Mesendoderm (in vitro differentiated cells): ENCODE measurements at regions not wholly inside any gene's neighbourhood (a gene's known extent, or its start where the extent isn't known, plus 50 kb on each side); places are given as distances from the start of the nearest gene placed in this dataset.

Experiments used
- DNase-seq: peaks from one replicate; pipeline ENCODE4 v3.0.0; 2013
- H2AK5ac ChIP-seq: 2 replicates; pipeline ENCODE4 v1.6.1; 2013; ENCODE audit warnings: low read length, inconsistent platforms
- H2BK120ac ChIP-seq: 2 replicates; pipeline ENCODE4 v1.6.1; 2013; ENCODE audit warnings: low read depth, mild to moderate bottlenecking, low read length, moderate library complexity, mixed read lengths
- H2BK15ac ChIP-seq: replicated peaks from 2 replicates; pipeline ENCODE4 v1.6.1; 2013; ENCODE audit warnings: low read depth, mild to moderate bottlenecking, moderate library complexity
- H2BK5ac ChIP-seq: 2 replicates; pipeline ENCODE4 v1.6.1; 2013; ENCODE audit warnings: low read length, inconsistent platforms
- H3K18ac ChIP-seq: 2 replicates; pipeline ENCODE4 v1.6.1; 2013; ENCODE audit warnings: mild to moderate bottlenecking, low read length, mixed read lengths
- H3K23ac ChIP-seq: one replicate; pipeline ENCODE4 v1.6.1; 2013; ENCODE audit warnings: low read length
- H3K27ac ChIP-seq: 2 replicates; pipeline ENCODE4 v1.5.1; 2013; ENCODE audit warnings: low read depth, mild to moderate bottlenecking, inconsistent platforms, low read length, moderate library complexity
- H3K27me3 ChIP-seq: 2 replicates; pipeline ENCODE4 v1.6.1; 2013; ENCODE audit warnings: low read length, control low read depth, mild to moderate bottlenecking, inconsistent platforms; ENCODE audit not compliant: insufficient read depth, poor library complexity
- H3K36me3 ChIP-seq: 2 replicates; pipeline ENCODE4 v1.6.1; 2013; ENCODE audit warnings: low read length, inconsistent platforms; ENCODE audit not compliant: control insufficient read depth, insufficient read depth
- H3K4ac ChIP-seq: one replicate; pipeline ENCODE4 v1.6.1; 2013; ENCODE audit warnings: low read depth, mild to moderate bottlenecking, low read length, moderate library complexity
- H3K4me1 ChIP-seq: 2 replicates; pipeline ENCODE4 v1.6.1; 2013; ENCODE audit warnings: low read depth, low read length, inconsistent platforms; ENCODE audit not compliant: control insufficient read depth
- H3K4me2 ChIP-seq: 2 replicates; pipeline ENCODE4 v1.6.1; 2013; ENCODE audit warnings: low read length
- H3K4me3 ChIP-seq: 2 replicates; pipeline ENCODE4 v1.5.1; 2013; ENCODE audit warnings: mild to moderate bottlenecking, low read length
- H3K56ac ChIP-seq: one replicate; pipeline ENCODE4 v1.6.1; 2013; ENCODE audit warnings: low read length
- H3K79me1 ChIP-seq: 2 replicates; pipeline ENCODE4 v1.6.1; 2013; ENCODE audit warnings: low read length, inconsistent platforms
- H3K79me2 ChIP-seq: 2 replicates; pipeline ENCODE4 v1.6.1; 2013; ENCODE audit warnings: mild to moderate bottlenecking, low read length; ENCODE audit not compliant: control insufficient read depth, insufficient read depth
- H3K9ac ChIP-seq: 2 replicates; pipeline ENCODE4 v1.6.1; 2013; ENCODE audit warnings: low read length, inconsistent platforms
- H4K5ac ChIP-seq: one replicate; pipeline ENCODE4 v1.6.1; 2013; ENCODE audit warnings: low read length
- H4K8ac ChIP-seq: one replicate; pipeline ENCODE4 v1.6.1; 2013; ENCODE audit warnings: low read depth, mild to moderate bottlenecking, control low read depth, low read length, moderate library complexity
- WGBS: extraction: QIAGEN DNeasy Blood & Tissue Kit; methylation state at CpG from one replicate; pipeline ENCODE4 v1.1.7; 2013; ENCODE audit warnings: low lambda C conversion rate, missing lambda C conversion rate; ENCODE audit not compliant: insufficient coverage; ENCODE audit errors: extremely low coverage; 5-methylcytosine and 5-hydroxymethylcytosine counted together

DNA sequence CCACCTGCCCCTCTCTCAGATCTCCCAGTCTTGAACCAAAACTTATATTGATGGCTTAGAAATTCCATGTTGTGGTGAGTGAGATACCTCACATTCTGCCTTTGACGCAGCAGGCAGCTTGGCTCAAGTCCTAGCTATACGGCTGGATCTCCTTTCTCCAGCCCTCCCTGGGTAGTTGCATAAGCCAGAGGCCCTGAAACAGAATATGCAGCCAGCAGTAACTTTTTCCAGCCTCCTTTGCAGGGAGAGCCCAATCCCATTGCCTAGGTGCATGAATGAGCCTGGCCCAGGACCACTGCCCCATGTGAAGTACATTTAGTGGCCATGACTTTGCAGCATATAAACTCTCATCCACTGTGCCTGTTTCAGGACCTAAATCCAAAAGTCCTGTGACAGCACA is 202.2 kb upstream of the CDYL start:
- no peak overlapping the region for H3K27ac ChIP-seq
- no peak overlapping the region for H2BK120ac ChIP-seq
- DNase-seq: no peak
- no peak overlapping the region for H3K9ac ChIP-seq
- H3K18ac ChIP-seq: no peak overlapping the region
- H3K27me3 ChIP-seq: no peaks in the 10 kb centered on the region
- H4K5ac ChIP-seq: no peak overlapping the region
- no CpG with 5 or more reads among the region's 2 CpGs for WGBS
- H3K4me2 ChIP-seq: no peak overlapping the region
- no peak overlapping the region for H2BK5ac ChIP-seq
- no peaks in the 10 kb centered on the region for H3K79me1 ChIP-seq
- no peaks in the 10 kb centered on the region for H3K4me1 ChIP-seq
- no peak overlapping the region for H2BK15ac ChIP-seq
- no peak overlapping the region for H2AK5ac ChIP-seq
- H4K8ac ChIP-seq: no peak overlapping the region
- H3K36me3 ChIP-seq: no peaks in the 10 kb centered on the region
- H3K4ac ChIP-seq: no peak overlapping the region
- H3K23ac ChIP-seq: no peak overlapping the region
- H3K4me3 ChIP-seq: no peak overlapping the region
- no peaks in the 10 kb centered on the region for H3K79me2 ChIP-seq
- no peak overlapping the region for H3K56ac ChIP-seq

DNA sequence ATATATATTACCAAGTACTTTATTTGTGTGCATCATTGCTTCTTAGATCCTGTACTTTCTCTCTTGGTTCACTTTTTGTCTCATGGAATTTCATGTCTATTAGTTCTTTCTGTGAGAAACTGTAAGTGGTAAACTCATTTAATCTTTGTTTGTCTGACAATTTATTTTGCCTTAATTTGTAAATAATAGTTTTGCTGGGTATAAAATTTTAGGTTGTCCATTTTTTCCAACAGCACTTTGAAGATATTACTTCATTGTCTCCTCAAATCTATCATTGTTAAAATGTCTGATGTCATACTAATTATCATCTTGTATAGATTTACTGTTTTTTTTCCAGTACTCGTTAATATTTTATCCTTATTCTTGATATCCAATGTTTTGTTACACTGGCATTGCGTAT is 205.2 kb upstream of the CDYL start:
- no peaks in the 10 kb centered on the region for H3K79me1 ChIP-seq
- H3K79me2 ChIP-seq: no peaks in the 10 kb centered on the region
- H3K23ac ChIP-seq: no peak overlapping the region
- H3K4ac ChIP-seq: no peak overlapping the region
- no peak overlapping the region for H3K56ac ChIP-seq
- H3K9ac ChIP-seq: no peak overlapping the region
- no peak overlapping the region for H3K4me3 ChIP-seq
- H3K36me3 ChIP-seq: no peaks in the 10 kb centered on the region
- no CpG with 5 or more reads among the region's 2 CpGs for WGBS
- DNase-seq: no peak
- no peak overlapping the region for H4K5ac ChIP-seq
- no peak overlapping the region for H2BK5ac ChIP-seq
- no peaks in the 10 kb centered on the region for H3K4me1 ChIP-seq
- no peak overlapping the region for H4K8ac ChIP-seq
- no peaks in the 10 kb centered on the region for H3K27me3 ChIP-seq
- no peak overlapping the region for H2BK15ac ChIP-seq
- H3K27ac ChIP-seq: no peak overlapping the region
- H3K18ac ChIP-seq: no peak overlapping the region
- no peak overlapping the region for H2BK120ac ChIP-seq
- H2AK5ac ChIP-seq: no peak overlapping the region
- H3K4me2 ChIP-seq: no peak overlapping the region

DNA sequence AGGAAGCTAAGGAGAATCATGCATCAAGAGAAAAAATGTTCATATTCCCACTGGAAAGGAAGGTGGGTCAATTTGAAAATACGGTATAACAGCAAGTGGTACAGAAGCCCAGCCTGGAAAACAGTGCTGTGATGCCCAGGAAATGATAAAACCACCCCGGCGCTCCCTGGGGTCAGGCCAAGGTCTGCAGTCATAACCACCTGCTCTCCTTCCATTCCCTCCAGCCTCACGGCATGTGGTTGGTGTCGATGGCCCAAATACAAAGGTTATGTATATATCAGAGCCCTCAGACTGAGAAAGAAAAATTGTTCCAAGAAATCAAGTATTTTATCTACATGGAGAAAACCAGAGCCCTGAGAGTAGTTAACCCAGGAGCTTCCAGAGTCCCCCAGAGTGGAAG is 208.1 kb upstream of the CDYL start:
- no peak for DNase-seq
- Histone ChIP-seq H2AK5ac (no peak overlapping the region), H3K4me3 (no peak overlapping the region), H3K23ac (no peak overlapping the region), H3K27ac (no peak overlapping the region), H3K27me3 (no peaks in the 10 kb centered on the region), H2BK15ac (no peak overlapping the region), H3K4me1 (no peaks in the 10 kb centered on the region), H2BK5ac (no peak overlapping the region), H3K56ac (no peak overlapping the region), H4K8ac (no peak overlapping the region), H2BK120ac (no peak overlapping the region), H3K79me2 (no peaks in the 10 kb centered on the region), H3K4me2 (no peak overlapping the region), H4K5ac (no peak overlapping the region), H3K18ac (no peak overlapping the region), H3K79me1 (no peaks in the 10 kb centered on the region), H3K9ac (no peak overlapping the region), H3K36me3 (no peaks in the 10 kb centered on the region), H3K4ac (no peak overlapping the region)
- WGBS: no CpG with 5 or more reads among the region's 5 CpGs

DNA sequence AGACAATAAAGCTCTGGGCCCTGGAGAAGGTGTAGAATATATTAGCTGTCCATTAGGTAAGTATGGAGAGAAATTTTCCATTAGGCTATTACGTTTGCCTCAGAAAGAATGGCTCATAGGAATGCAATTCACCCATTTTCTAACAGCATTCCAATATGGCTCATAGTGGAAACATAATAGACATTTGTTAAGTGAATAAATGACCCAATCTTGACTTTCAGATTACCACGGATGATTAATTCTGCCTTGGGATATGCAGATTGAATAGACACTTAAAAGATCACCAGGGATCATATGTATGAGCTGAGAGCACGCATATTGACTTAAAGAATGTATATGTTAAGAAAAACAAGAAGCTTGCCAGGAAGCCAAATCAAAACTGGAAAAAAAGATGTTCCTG is 209.1 kb upstream of the CDYL start:
- Histone ChIP-seq H2BK120ac (no peak overlapping the region), H4K5ac (no peak overlapping the region), H3K9ac (no peak overlapping the region), H3K4me3 (no peak overlapping the region), H2BK5ac (no peak overlapping the region), H3K27me3 (no peaks in the 10 kb centered on the region), H3K4me1 (no peaks in the 10 kb centered on the region), H3K79me2 (no peaks in the 10 kb centered on the region), H3K56ac (no peak overlapping the region), H3K4ac (no peak overlapping the region), H3K79me1 (no peaks in the 10 kb centered on the region), H4K8ac (no peak overlapping the region), H2BK15ac (no peak overlapping the region), H3K18ac (no peak overlapping the region), H3K23ac (no peak overlapping the region), H3K36me3 (no peaks in the 10 kb centered on the region), H3K27ac (no peak overlapping the region), H3K4me2 (no peak overlapping the region), H2AK5ac (no peak overlapping the region)
- WGBS: no CpG with 5 or more reads among the region's 3 CpGs
- no peak for DNase-seq

DNA sequence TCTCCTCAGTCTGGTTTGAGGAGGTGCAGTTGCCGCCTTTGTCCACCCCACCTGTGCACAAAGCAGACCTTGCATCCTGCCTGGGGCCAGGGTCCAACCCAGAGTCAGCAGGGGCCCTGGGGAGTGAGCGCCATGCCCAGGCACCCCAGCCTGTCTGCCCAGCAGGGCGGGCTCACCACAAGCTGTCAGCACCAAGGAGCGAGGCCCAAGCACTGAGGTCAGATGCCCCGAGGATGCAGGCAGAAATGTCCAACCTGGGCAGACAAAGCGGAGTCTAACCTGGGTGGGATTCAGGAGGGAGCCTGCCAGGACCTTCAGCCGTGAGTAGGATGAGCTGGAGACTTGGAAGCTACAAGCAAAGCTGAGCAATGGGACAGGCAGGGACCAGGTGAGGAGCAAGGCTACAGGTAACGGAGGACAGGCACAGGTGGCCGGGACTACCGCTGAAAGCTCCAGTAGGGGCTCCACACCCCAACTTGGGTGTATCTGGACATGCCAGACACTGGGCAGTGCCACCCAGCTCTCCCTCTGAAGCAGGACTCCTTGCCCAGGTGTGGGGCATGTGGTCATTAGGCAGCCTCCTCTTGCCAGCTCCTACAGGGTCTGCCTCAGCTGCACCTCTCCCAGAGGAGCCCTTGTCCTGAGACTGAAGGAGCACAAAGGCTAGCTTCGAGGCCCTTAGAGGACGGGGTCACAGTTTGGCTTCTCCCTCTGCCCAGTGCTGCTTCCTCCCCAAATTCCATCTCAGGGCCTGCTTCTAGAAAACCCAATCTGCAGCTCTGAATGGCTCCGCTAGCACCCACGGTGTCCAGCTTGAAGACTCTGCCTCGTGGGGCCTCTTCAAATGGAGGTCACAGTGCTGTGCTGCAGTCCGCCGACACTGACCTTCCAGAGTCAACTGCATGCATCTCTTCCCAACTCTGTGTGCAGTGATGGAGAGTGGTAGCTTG is 210.6 kb upstream of the CDYL start:
- WGBS: no CpG with 5 or more reads among the region's 17 CpGs
- Histone ChIP-seq H3K23ac (no peak overlapping the region), H3K4me3 (no peak overlapping the region), H3K27me3 (no peaks in the 10 kb centered on the region), H3K56ac (no peak overlapping the region), H4K8ac (no peak overlapping the region), H3K4me2 (no peak overlapping the region), H3K18ac (no peak overlapping the region), H2BK15ac (no peak overlapping the region), H2BK120ac (no peak overlapping the region), H3K4me1 (no peaks in the 10 kb centered on the region), H3K9ac (no peak overlapping the region), H2AK5ac (no peak overlapping the region), H3K79me2 (no peaks in the 10 kb centered on the region), H3K79me1 (no peaks in the 10 kb centered on the region), H3K27ac (no peak overlapping the region), H4K5ac (no peak overlapping the region), H3K4ac (no peak overlapping the region), H2BK5ac (no peak overlapping the region), H3K36me3 (no peaks in the 10 kb centered on the region)
- no peak for DNase-seq
